Prostate gland (tissue), 2 donors: ENCODE measurements at regions not wholly inside any gene's neighbourhood (a gene's known extent, or its start where the extent isn't known, plus 50 kb on each side); places are given as distances from the start of the nearest gene placed in this dataset.
A peak's percentile ranks its signal among the peaks of the same experiment; 100 is the strongest.
"Not testable (repeated sequence)": the region's sequence is repeated elsewhere in the genome, so short reads cannot be mapped to it uniquely, and the experiment has no call there.

ENCODE experiments used
- DNase-seq: peaks from one replicate; pipeline ENCODE4 v3.0.0-alpha.2; 2019; ENCODE audit warnings: low spot score
- H3K27ac ChIP-seq, 2 donors: fragments of 200-600 bp; sonication (generic); 2 replicates each; pipeline ENCODE4 v1.5.1; 2017 to 2019
- H3K27me3 ChIP-seq: fragments of 200-600 bp; sonication (generic); replicated peaks from 2 replicates; pipeline ENCODE4 v1.5.1; 2019; ENCODE audit not compliant: insufficient read depth
- H3K36me3 ChIP-seq, 2 donors: fragments of 200-600 bp; sonication (generic); 1 replicate in 1 of 2; 2 replicates in 1 of 2; pipeline versions ENCODE4 v1.5.1 to v1.8.1; 2017 to 2019
- H3K4me1 ChIP-seq: fragments of 200-600 bp; sonication (generic); replicated peaks from 2 replicates; pipeline ENCODE4 v1.5.1; 2019
- H3K4me3 ChIP-seq, 2 donors: fragments of 200-600 bp; sonication (generic); 2 replicates each; pipeline ENCODE4 v1.5.1; 2017 to 2019
- H3K9me3 ChIP-seq: fragments of 200-600 bp; sonication (generic); 2 replicates; pipeline ENCODE4 v1.5.1; 2017
- POLR2A ChIP-seq: fragments of 450-650 bp; IDR thresholded peaks from one replicate; pipeline ENCODE4 v1.6.1; 2016; ENCODE audit warnings: antibody characterized with exemption, mild to moderate bottlenecking
- POLR2AphosphoS5 ChIP-seq: sonication (generic); formaldehyde crosslinking; IDR thresholded peaks from one replicate; pipeline ENCODE4 v1.6.1; 2017; ENCODE audit warnings: antibody characterized with exemption
- WGBS: methylation state at CpG from one replicate; pipeline ENCODE4 v1.1.5; 2018; 5-methylcytosine and 5-hydroxymethylcytosine counted together
- intact Hi-C: fragments of 100-400 bp; cut with DNase I; formaldehyde crosslinking; loops from one replicate; pipeline ENCODE4 v1.14.2; 2022
- TF ChIP-seq, protein P1 (sequence below), 4 experiments: fragments of 200-600 bp in 2 of 4; fragments of 450-650 bp in 2 of 4; sonication (generic) in 2 of 4; IDR thresholded peaks; 1 replicate in 3 of 4; 2 replicates in 1 of 4; pipeline ENCODE4 v1.5.1; 2016 to 2019; ENCODE audit warnings: antibody characterized with exemption in 4 of 4, mild to moderate bottlenecking in 2 of 4, moderate library complexity in 2 of 4

- intact Hi-C loops, result no loop called here
- H3K27me3 ChIP-seq, result no peaks in the 10 kb centered on the region
- H3K9me3 ChIP-seq, result no peaks in the 10 kb centered on the region
- DNase-seq, result no peak
- H3K4me1 ChIP-seq, result no peaks in the 10 kb centered on the region
- H3K36me3 ChIP-seq, result no peaks in the 10 kb centered on the region
- no peak for TF ChIP-seq POLR2A
- TF ChIP-seq POLR2AphosphoS5, result no peak
- TF ChIP-seq, protein P1, sequence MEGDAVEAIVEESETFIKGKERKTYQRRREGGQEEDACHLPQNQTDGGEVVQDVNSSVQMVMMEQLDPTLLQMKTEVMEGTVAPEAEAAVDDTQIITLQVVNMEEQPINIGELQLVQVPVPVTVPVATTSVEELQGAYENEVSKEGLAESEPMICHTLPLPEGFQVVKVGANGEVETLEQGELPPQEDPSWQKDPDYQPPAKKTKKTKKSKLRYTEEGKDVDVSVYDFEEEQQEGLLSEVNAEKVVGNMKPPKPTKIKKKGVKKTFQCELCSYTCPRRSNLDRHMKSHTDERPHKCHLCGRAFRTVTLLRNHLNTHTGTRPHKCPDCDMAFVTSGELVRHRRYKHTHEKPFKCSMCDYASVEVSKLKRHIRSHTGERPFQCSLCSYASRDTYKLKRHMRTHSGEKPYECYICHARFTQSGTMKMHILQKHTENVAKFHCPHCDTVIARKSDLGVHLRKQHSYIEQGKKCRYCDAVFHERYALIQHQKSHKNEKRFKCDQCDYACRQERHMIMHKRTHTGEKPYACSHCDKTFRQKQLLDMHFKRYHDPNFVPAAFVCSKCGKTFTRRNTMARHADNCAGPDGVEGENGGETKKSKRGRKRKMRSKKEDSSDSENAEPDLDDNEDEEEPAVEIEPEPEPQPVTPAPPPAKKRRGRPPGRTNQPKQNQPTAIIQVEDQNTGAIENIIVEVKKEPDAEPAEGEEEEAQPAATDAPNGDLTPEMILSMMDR (IDR thresholded peaks at IDR 0.05), result no peak
- 86% methylated on average over 2 of the region's 2 CpGs for WGBS
- H3K4me3 ChIP-seq, result no peak overlapping the region
- no peak overlapping the region for H3K27ac ChIP-seq
Observed at GRCh38 chr3:34155666-34156065, 357.2 kb downstream of the PDCD6IP start.

DNA sequence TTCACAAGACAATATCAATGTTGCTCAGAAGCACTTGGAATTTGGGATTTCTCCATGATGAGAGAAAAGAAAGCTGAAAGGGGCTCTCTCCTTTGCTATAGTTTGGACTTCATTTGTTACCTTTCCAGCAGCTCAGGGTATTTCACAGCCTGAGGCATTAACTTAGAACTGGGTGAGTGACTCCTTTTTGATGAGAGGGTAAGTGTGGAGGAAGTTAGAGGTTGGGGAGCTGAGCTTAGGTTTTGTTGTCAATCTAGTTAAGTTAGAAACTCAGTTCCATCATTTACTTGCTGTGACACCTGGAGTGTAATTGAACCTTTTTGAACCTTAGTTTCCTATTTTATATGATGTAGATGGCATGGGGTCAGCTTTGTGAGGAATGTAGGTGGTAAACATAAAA, 359.1 kb downstream of the PDCD6IP start:
- TF ChIP-seq POLR2A (no peak), POLR2AphosphoS5 (no peak)
- TF ChIP-seq, protein P1 (IDR thresholded peaks at IDR 0.05), result no peak
- intact Hi-C loops, result no loop called here
- Histone ChIP-seq H3K27ac (no peak overlapping the region), H3K36me3 (no peaks in the 10 kb centered on the region), H3K4me3 (no peak overlapping the region), H3K9me3 (no peaks in the 10 kb centered on the region), H3K27me3 (no peaks in the 10 kb centered on the region), H3K4me1 (no peaks in the 10 kb centered on the region)
- DNase-seq, result no peak

DNA sequence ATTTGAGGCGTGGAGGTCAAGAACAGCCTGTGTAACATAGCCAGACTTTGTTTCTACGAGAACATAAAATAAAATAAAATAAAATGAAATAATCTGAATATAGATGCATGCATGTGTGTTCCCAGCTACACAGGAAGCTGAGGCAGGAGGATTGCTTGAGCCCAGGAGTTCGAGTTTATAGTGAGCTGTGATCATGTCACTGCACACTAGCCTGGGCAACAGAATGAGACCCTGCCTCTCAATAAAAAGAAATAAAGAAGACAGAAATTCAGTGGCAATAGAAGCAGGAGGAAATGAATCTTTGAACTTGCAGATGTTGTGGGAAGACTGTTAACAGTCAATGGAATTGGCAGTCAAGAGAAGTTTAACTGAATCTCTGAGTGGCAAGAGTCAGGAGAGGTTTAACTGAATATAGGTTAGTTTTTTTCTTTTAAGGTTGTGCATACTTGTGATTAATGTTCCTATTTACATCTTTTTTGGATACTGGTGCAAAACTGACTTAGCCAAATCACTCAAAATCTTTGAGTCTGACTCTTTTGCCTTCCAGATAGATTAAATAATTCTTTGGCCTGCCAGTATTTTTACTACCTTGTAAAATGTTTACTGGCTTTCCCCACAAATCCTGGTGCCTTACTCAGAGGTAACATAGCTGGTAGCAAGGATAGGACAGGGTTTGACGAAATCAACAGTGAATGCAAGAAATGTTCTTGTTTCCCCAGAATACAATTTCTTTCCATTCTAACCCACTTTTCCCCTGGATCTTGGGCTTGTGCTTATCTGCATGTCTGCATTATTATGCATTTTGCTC, 361.4 kb downstream of the PDCD6IP start:
- Histone ChIP-seq H3K36me3 (no peaks in the 10 kb centered on the region), H3K4me3 (no peak overlapping the region), H3K9me3 (no peaks in the 10 kb centered on the region), H3K27ac (no peak overlapping the region), H3K27me3 (no peaks in the 10 kb centered on the region), H3K4me1 (no peaks in the 10 kb centered on the region)
- WGBS, result 58% methylated on average over 4 of the region's 4 CpGs
- intact Hi-C loops, result no loop called here
- TF ChIP-seq, protein P1 (IDR thresholded peaks at IDR 0.05), result no peak
- TF ChIP-seq POLR2AphosphoS5, result peak; percentile 55
- TF ChIP-seq POLR2A, result no peak
- DNase-seq, result peak; percentile 30

GRCh38 chr3:34169636-34170035, 371.2 kb downstream of the PDCD6IP start:
- H3K27me3 ChIP-seq, H3K4me1 ChIP-seq, DNase-seq, intact Hi-C loops, H3K36me3 ChIP-seq, H3K4me3 ChIP-seq, H3K9me3 ChIP-seq, H3K27ac ChIP-seq: not testable (repeated sequence)
- WGBS, result 96% methylated on average over 8 of the region's 8 CpGs

GRCh38 chr3:34174740-34175139, 376.3 kb downstream of the PDCD6IP start:
- H3K4me3 ChIP-seq, result no peak overlapping the region

More at GRCh38 chr3:34174740-34175139, 376.3 kb downstream of the PDCD6IP start:
- intact Hi-C loops, result no loop called here
- DNase-seq, result no peak
- Histone ChIP-seq H3K36me3 (no peaks in the 10 kb centered on the region), H3K9me3 (no peaks in the 10 kb centered on the region), H3K27me3 (no peaks in the 10 kb centered on the region), H3K4me1 (no peaks in the 10 kb centered on the region), H3K27ac (no peak overlapping the region)
- TF ChIP-seq, protein P1 (IDR thresholded peaks at IDR 0.05), result no peak
- no peak for TF ChIP-seq POLR2AphosphoS5
- TF ChIP-seq POLR2A, result no peak
